Endothelial cell of umbilical vein (primary cell): ENCODE measurements at regions not wholly inside any gene's neighbourhood (a gene's known extent, or its start where the extent isn't known, plus 50 kb on each side); places are given as distances from the start of the nearest gene placed in this dataset.

Source experiments
- BruUV-seq: library from RNA; stranded (reverse); fragments of 400-500 nt; replicated peaks from 2 replicates; lab custom pipeline; 2021; lab: Mats Ljungman, UMichigan
- CTCF ChIA-PET: fragments of 300-600, 350-600 bp; sonication (Branson Sonifier 250); formaldehyde crosslinking; loops from one replicate; lab custom pipeline; 2021; ENCODE audit warnings: antibody characterized with exemption, inconsistent platforms; lab: Charles Lee
- POLR2A ChIA-PET: fragments of 300-600, 350-600 bp; sonication (Branson Sonifier 250); formaldehyde crosslinking; loops from one replicate; lab custom pipeline; 2021; ENCODE audit warnings: antibody characterized with exemption, inconsistent platforms; lab: Charles Lee
- DNase-seq: peaks from one replicate; pipeline ENCODE4 v3.0.0-alpha.2; 2011; ENCODE audit warnings: low read depth, low spot score
- FAIRE-seq: peaks from 2 replicates; lab custom pipeline; 2011; peaks lifted over from hg19 to GRCh38; lab: Jason Lieb, UNC
- H2AFZ ChIP-seq: 2 replicates; pipeline ENCODE4 v1.6.0; 2012; ENCODE audit warnings: low read depth, low read length, control low read depth, inconsistent platforms
- H3K27ac ChIP-seq: 2 replicates; pipeline ENCODE4 v1.5.1; 2011; ENCODE audit warnings: low read depth, mild to moderate bottlenecking, control low read depth, low read length, moderate library complexity; ENCODE audit not compliant: insufficient read depth
- H3K27me3 ChIP-seq, 2 experiments: 2 replicates each; pipeline versions ENCODE4 v1.6.0 to v1.6.1; 2011; ENCODE audit warnings: low read length in 2 of 2, mixed read lengths in 1 of 2; ENCODE audit not compliant: control insufficient read depth in 2 of 2, insufficient read depth in 2 of 2
- H3K36me3 ChIP-seq, 2 experiments: 2 replicates in 1 of 2; 3 replicates in 1 of 2; pipeline ENCODE4 v1.5.1; 2011; ENCODE audit warnings: low read length in 2 of 2, mild to moderate bottlenecking in 1 of 2, moderate library complexity in 1 of 2; ENCODE audit not compliant: control insufficient read depth in 2 of 2, insufficient read depth in 2 of 2; ENCODE audit errors: extremely low read depth in 1 of 2
- H3K4me1 ChIP-seq: 3 replicates; pipeline ENCODE4 v1.5.1; 2011; ENCODE audit warnings: mild to moderate bottlenecking, low read length; ENCODE audit not compliant: control insufficient read depth, insufficient read depth; ENCODE audit errors: extremely low read depth
- H3K4me2 ChIP-seq: 2 replicates; pipeline ENCODE4 v1.6.1; 2011; ENCODE audit warnings: low read length, control low read depth, mixed read lengths; ENCODE audit not compliant: insufficient read depth
- H3K4me3 ChIP-seq, 3 experiments: fragments of 200-600 bp in 1 of 3; sonication (generic), shearing (Covaris generic) in 1 of 3; replicated peaks in 1 of 3; 2 replicates each; pipeline ENCODE4 v1.5.1; 2011 to 2016; ENCODE audit warnings: control low read depth in 3 of 3, low read length in 3 of 3, mild to moderate bottlenecking in 2 of 3, inconsistent platforms in 1 of 3, low read depth in 1 of 3, moderate library complexity in 1 of 3; ENCODE audit not compliant: insufficient read depth in 1 of 3
- H3K79me2 ChIP-seq: 2 replicates; pipeline ENCODE4 v1.6.0; 2012; ENCODE audit warnings: low read length, inconsistent platforms; ENCODE audit not compliant: control insufficient read depth, insufficient read depth
- H3K9ac ChIP-seq: replicated peaks from 2 replicates; pipeline ENCODE3; 2011; ENCODE audit warnings: low read length, control low read depth; ENCODE audit not compliant: insufficient read depth; ENCODE audit errors: extremely low read depth
- H3K9me1 ChIP-seq: replicated peaks from 3 replicates; pipeline ENCODE4 v1.6.0; 2011; ENCODE audit warnings: mild to moderate bottlenecking, low read length; ENCODE audit not compliant: control insufficient read depth, insufficient read depth; ENCODE audit errors: extremely low read depth
- H3K9me3 ChIP-seq: replicated peaks from 2 replicates; pipeline ENCODE4 v1.5.1; 2012; ENCODE audit warnings: low read length, inconsistent platforms; ENCODE audit not compliant: control insufficient read depth, insufficient read depth
- H4K20me1 ChIP-seq: replicated peaks from 2 replicates; pipeline ENCODE3; 2011; ENCODE audit warnings: mild to moderate bottlenecking, low read length; ENCODE audit not compliant: control insufficient read depth, insufficient read depth; ENCODE audit errors: extremely low read depth
- EZH2 ChIP-seq: IDR thresholded peaks from 2 replicates; pipeline ENCODE4 v1.6.1; 2012; ENCODE audit warnings: borderline replicate concordance, low read depth, mild to moderate bottlenecking, moderate library complexity, low read length, inconsistent platforms; ENCODE audit not compliant: severe bottlenecking
- FOS ChIP-seq: IDR thresholded peaks from 2 replicates; pipeline ENCODE4 v1.6.1; 2011; ENCODE audit warnings: mild to moderate bottlenecking, low read length, moderate library complexity, borderline replicate concordance; ENCODE audit not compliant: insufficient read depth
- GATA2 ChIP-seq: IDR thresholded peaks from 2 replicates; pipeline ENCODE4 v1.7.0; 2011; ENCODE audit warnings: low read depth, mild to moderate bottlenecking, moderate library complexity, mixed read lengths, low read length; ENCODE audit not compliant: insufficient read length, insufficient read depth
- JUN ChIP-seq: IDR thresholded peaks from 2 replicates; pipeline ENCODE4 v1.6.1; 2011; ENCODE audit warnings: borderline replicate concordance, low read depth; ENCODE audit not compliant: insufficient read length, insufficient read depth
- MAX ChIP-seq: IDR thresholded peaks from 2 replicates; pipeline ENCODE4 v1.6.1; 2011; ENCODE audit not compliant: insufficient read depth, insufficient read length
- MYC ChIP-seq: IDR thresholded peaks from one replicate; pipeline ENCODE4 v1.6.1; 2011; ENCODE audit warnings: mild to moderate bottlenecking, low read depth, low read length
- POLR2A ChIP-seq: IDR thresholded peaks from 2 replicates; pipeline ENCODE4 v1.6.1; 2012; ENCODE audit warnings: low read depth, mild to moderate bottlenecking, control low read depth, low read length
- POLR2AphosphoS5 ChIP-seq: IDR thresholded peaks from 2 replicates; pipeline ENCODE4 v1.6.1; 2012; ENCODE audit warnings: low read depth, mild to moderate bottlenecking, control low read depth, low read length, moderate library complexity; ENCODE audit not compliant: insufficient read depth
- dilution Hi-C: fragments of 300-500 bp; cut with MboI; formaldehyde crosslinking; loops from one replicate; pipeline ENCODE4 v1.15.0; 2019; ENCODE audit warnings: low sequenced_read_pairs; ENCODE audit not compliant: extremely low pct_ligation_motif_present
- intact Hi-C: fragments of 100-400 bp; cut with micrococcal nuclease; formaldehyde crosslinking; loops from one replicate; pipeline ENCODE4 v1.10.0; 2022
- TF ChIP-seq, protein P1 (sequence below), 2 donors: IDR thresholded peaks; 1 replicate in 1 of 2; 2 replicates in 1 of 2; pipeline ENCODE4 v1.5.1; 2011; ENCODE audit warnings: low read length in 2 of 2, mild to moderate bottlenecking in 2 of 2, moderate library complexity in 2 of 2, control low read depth in 1 of 2, inconsistent platforms in 1 of 2, low read depth in 1 of 2; ENCODE audit not compliant: insufficient read depth in 1 of 2; ENCODE audit errors: extremely low read depth in 1 of 2

- no peaks in the 10 kb centered on the region for H4K20me1 ChIP-seq
- no peaks in the 10 kb centered on the region for H3K9me1 ChIP-seq
- dilution Hi-C loops (no loop called here), intact Hi-C loops (no loop called here)
- H3K79me2 ChIP-seq: no peaks in the 10 kb centered on the region
- no TSS peak for BruUV-seq
- no peak for TF ChIP-seq POLR2AphosphoS5
- CTCF ChIA-PET: no interaction called here
- no peaks in the 10 kb centered on the region for H3K36me3 ChIP-seq
- H3K4me3 ChIP-seq: no peak overlapping the region
- H3K27me3 ChIP-seq: no peaks in the 10 kb centered on the region
- FAIRE-seq: no peak
- POLR2A ChIA-PET: no interaction called here
- H3K4me2 ChIP-seq: no peak overlapping the region
- H2AFZ ChIP-seq: no peak overlapping the region
- DNase-seq: no peak
- H3K4me1 ChIP-seq: no peaks in the 10 kb centered on the region
- no peak overlapping the region for H3K27ac ChIP-seq
- H3K9me3 ChIP-seq: no peaks in the 10 kb centered on the region
- no peak overlapping the region for H3K9ac ChIP-seq
Measured at GRCh38 chr2:236459393-236459792, 110.2 kb upstream of the ACKR3 start.

GRCh38 chr2:236464140-236464539, 105.5 kb upstream of the ACKR3 start:
- no peaks in the 10 kb centered on the region for H3K4me1 ChIP-seq
- FAIRE-seq (no peak), DNase-seq (no peak)
- H3K9me1 ChIP-seq: no peaks in the 10 kb centered on the region
- ChIA-PET POLR2A (no interaction called here), CTCF (no interaction called here)
- no peak overlapping the region for H2AFZ ChIP-seq
- dilution Hi-C loops (no loop called here), intact Hi-C loops (no loop called here)
- no peak overlapping the region for H3K27ac ChIP-seq
- H3K9me3 ChIP-seq: no peaks in the 10 kb centered on the region
- TF ChIP-seq, protein P1, sequence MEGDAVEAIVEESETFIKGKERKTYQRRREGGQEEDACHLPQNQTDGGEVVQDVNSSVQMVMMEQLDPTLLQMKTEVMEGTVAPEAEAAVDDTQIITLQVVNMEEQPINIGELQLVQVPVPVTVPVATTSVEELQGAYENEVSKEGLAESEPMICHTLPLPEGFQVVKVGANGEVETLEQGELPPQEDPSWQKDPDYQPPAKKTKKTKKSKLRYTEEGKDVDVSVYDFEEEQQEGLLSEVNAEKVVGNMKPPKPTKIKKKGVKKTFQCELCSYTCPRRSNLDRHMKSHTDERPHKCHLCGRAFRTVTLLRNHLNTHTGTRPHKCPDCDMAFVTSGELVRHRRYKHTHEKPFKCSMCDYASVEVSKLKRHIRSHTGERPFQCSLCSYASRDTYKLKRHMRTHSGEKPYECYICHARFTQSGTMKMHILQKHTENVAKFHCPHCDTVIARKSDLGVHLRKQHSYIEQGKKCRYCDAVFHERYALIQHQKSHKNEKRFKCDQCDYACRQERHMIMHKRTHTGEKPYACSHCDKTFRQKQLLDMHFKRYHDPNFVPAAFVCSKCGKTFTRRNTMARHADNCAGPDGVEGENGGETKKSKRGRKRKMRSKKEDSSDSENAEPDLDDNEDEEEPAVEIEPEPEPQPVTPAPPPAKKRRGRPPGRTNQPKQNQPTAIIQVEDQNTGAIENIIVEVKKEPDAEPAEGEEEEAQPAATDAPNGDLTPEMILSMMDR (IDR thresholded peaks at IDR 0.05; ENCODE audit: extremely low read depth in 1 of 2, insufficient read depth in 1 of 2, low read depth in 1 of 2, low read length in 2 of 2): no peak
- TF ChIP-seq POLR2A (no peak), FOS (no peak), MAX (no peak), GATA2 (no peak), MYC (no peak), JUN (no peak), POLR2AphosphoS5 (no peak), EZH2 (no peak)
- H3K4me2 ChIP-seq: no peak overlapping the region
- H3K79me2 ChIP-seq: no peaks in the 10 kb centered on the region
- no peaks in the 10 kb centered on the region for H3K27me3 ChIP-seq
- H3K36me3 ChIP-seq: no peaks in the 10 kb centered on the region
- no peak overlapping the region for H3K9ac ChIP-seq
- no TSS peak for BruUV-seq
- H4K20me1 ChIP-seq: no peaks in the 10 kb centered on the region
- no peak overlapping the region for H3K4me3 ChIP-seq
